ENCODE measurements at regions not wholly inside any gene's neighbourhood (a gene's known extent, or its start where the extent isn't known, plus 50 kb on each side); places are given as distances from the start of the nearest gene placed in this dataset.

GRCh38 chr20:52473186-52473585 is 281.6 kb upstream of the ZFP64 start:
- TF ChIP-seq, protein P1, sequence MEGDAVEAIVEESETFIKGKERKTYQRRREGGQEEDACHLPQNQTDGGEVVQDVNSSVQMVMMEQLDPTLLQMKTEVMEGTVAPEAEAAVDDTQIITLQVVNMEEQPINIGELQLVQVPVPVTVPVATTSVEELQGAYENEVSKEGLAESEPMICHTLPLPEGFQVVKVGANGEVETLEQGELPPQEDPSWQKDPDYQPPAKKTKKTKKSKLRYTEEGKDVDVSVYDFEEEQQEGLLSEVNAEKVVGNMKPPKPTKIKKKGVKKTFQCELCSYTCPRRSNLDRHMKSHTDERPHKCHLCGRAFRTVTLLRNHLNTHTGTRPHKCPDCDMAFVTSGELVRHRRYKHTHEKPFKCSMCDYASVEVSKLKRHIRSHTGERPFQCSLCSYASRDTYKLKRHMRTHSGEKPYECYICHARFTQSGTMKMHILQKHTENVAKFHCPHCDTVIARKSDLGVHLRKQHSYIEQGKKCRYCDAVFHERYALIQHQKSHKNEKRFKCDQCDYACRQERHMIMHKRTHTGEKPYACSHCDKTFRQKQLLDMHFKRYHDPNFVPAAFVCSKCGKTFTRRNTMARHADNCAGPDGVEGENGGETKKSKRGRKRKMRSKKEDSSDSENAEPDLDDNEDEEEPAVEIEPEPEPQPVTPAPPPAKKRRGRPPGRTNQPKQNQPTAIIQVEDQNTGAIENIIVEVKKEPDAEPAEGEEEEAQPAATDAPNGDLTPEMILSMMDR (IDR thresholded peaks at IDR 0.05), result no peak
- no peak for TF ChIP-seq POLR2A (IDR thresholded peaks at IDR 0.05)
- no peak for TF ChIP-seq EP300 (IDR thresholded peaks at IDR 0.05)

All from tibial nerve (tissue), 4 donors.